HG02970 (cell line): ENCODE measurements at regions not wholly inside any gene's neighbourhood (a gene's known extent, or its start where the extent isn't known, plus 50 kb on each side); places are given as distances from the start of the nearest gene placed in this dataset.

Source experiments
- ATAC-seq: cut with Tn5 transposase; IDR thresholded peaks from one replicate; pipeline ENCODE4 v1.9.1; 2021; ENCODE audit warnings: mild to moderate bottlenecking, moderate library complexity, moderate number of reproducible peaks; ENCODE audit not compliant: unreplicated experiment, low FRiP score

- ATAC-seq: no peak
These were observed 306.3 kb upstream of the IRAK1BP1 start for GRCh38 chr6:78561015-78561414.

- ATAC-seq: no peak
These were observed 301.4 kb upstream of the IRAK1BP1 start for GRCh38 chr6:78565997-78566396.

- no peak for ATAC-seq
These were observed 297.3 kb upstream of the IRAK1BP1 start for GRCh38 chr6:78570044-78570443.

- ATAC-seq: no peak
These were observed 289.8 kb upstream of the IRAK1BP1 start for GRCh38 chr6:78577585-78577984.

GRCh38 chr6:78578430-78578829 lies 288.9 kb upstream of the IRAK1BP1 start:
- no peak for ATAC-seq

- no peak for ATAC-seq
These were observed 286.4 kb upstream of the IRAK1BP1 start for GRCh38 chr6:78580923-78581322.

- no peak for ATAC-seq
These were observed 284.3 kb upstream of the IRAK1BP1 start for GRCh38 chr6:78583079-78583478.

- ATAC-seq: no peak
These were observed 277.9 kb upstream of the IRAK1BP1 start for GRCh38 chr6:78589436-78589835.

- ATAC-seq: no peak
These were observed 273.3 kb upstream of the IRAK1BP1 start for GRCh38 chr6:78593898-78594667.

GRCh38 chr6:78594668-78595066 lies 272.7 kb upstream of the IRAK1BP1 start:
- no peak for ATAC-seq

- ATAC-seq: no peak
These were observed 269.4 kb upstream of the IRAK1BP1 start for GRCh38 chr6:78597966-78598365.

- ATAC-seq: no peak
These were observed 268.4 kb upstream of the IRAK1BP1 start for GRCh38 chr6:78598966-78599365.

- no peak for ATAC-seq
These were observed 267.8 kb upstream of the IRAK1BP1 start for GRCh38 chr6:78599526-78599925.

- no peak for ATAC-seq
These were observed 261.4 kb upstream of the IRAK1BP1 start for GRCh38 chr6:78605909-78606446.

- ATAC-seq: no peak
These were observed 260.2 kb upstream of the IRAK1BP1 start for GRCh38 chr6:78607189-78607588.

GRCh38 chr6:78611102-78611620 lies 256.2 kb upstream of the IRAK1BP1 start:
- ATAC-seq: no peak

- no peak for ATAC-seq
These were observed 255.4 kb upstream of the IRAK1BP1 start for GRCh38 chr6:78611886-78612480.

- ATAC-seq: no peak
These were observed 252.4 kb upstream of the IRAK1BP1 start for GRCh38 chr6:78614961-78615360.

- ATAC-seq: no peak
These were observed 251.9 kb upstream of the IRAK1BP1 start for GRCh38 chr6:78615430-78615904.

GRCh38 chr6:78618970-78619369 lies 248.4 kb upstream of the IRAK1BP1 start:
- no peak for ATAC-seq

- no peak for ATAC-seq
These were observed 243.8 kb upstream of the IRAK1BP1 start for GRCh38 chr6:78623554-78623953.
